GM18909 (cell line): ENCODE measurements at regions not wholly inside any gene's neighbourhood (a gene's known extent, or its start where the extent isn't known, plus 50 kb on each side); places are given as distances from the start of the nearest gene placed in this dataset.

ENCODE experiments used
- ATAC-seq: cut with Tn5 transposase; IDR thresholded peaks from one replicate; pipeline ENCODE4 v1.9.1; 2021; ENCODE audit warnings: mild to moderate bottlenecking; ENCODE audit not compliant: unreplicated experiment, poor library complexity

DNA sequence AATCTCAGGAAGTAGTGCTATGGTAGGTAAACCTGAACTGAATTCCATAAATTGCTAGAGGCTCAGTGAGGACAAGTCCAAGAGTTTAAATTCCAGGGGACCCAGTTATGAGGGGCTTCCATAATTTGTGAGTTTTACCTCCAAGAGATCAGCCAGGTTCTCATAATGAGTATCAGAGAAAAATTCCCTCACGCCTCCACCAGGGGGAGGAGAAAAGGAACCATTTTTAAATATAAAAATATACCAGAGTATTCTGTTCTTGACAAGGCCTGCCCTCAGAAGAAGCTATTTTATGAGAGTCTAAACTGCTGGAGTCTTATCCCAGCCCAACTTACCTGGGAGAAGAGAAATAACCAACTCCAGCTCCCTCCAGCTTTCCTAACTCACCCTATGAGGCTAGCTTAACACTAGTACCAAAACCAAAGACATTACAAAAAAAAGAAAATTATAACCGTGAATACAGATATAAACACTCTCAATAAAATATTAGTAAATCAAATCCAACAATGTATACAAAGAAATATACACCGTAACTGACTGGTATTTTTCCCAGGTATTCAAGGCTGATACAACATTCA, 158.7 kb downstream of the TFAP2A start:
- peak; percentile 59 for ATAC-seq

- ATAC-seq = no peak
These were observed 164.1 kb downstream of the TFAP2A start for GRCh38 chr6:10250655-10251220.

GRCh38 chr6:10248378-10248843, 166.5 kb downstream of the TFAP2A start:
- ATAC-seq = no peak

GRCh38 chr6:10237298-10238038, 177.4 kb downstream of the TFAP2A start:
- ATAC-seq = no peak

DNA sequence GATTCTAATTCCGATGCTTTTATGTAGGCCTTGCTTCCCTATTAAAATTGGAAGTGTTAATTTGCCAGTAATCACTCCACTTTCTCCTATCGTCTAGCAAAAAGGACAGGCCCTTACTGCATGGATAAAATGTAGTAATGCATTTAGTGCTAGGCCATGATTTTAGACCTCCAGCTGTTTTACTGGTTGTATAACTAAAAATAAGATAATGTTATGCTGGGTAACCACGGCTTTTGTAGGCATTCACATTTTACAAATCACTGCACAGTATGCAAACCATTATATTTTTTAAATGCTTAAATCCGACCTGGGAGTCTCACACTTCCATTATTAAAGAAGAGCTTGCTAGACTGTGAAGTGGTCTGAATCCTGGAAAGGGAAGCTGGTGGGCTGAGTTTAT, 179.5 kb downstream of the TFAP2A start:
- ATAC-seq = no peak

- ATAC-seq = no peak
These were observed 184.3 kb downstream of the TFAP2A start for GRCh38 chr6:10230531-10230930.

DNA sequence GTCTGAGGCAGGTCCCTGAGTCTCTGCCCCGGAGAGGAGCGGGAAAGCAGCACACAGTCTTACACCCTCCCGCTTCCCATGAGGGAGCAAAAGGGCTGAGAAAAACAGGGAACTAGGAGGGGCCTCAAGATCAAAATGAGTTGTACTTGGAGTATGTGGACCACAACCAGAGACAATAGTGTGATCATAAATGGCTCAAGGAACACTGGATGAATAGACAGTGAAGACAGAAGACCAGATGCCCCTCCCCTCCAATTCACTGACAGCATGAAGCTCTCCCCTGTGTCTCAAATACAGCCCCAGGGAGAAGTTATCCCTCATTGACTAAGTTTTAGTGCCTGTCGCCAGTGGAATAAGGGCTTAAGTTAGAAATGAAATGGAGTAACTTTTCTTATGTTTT, 191.0 kb downstream of the TFAP2A start:
- ATAC-seq = no peak

DNA sequence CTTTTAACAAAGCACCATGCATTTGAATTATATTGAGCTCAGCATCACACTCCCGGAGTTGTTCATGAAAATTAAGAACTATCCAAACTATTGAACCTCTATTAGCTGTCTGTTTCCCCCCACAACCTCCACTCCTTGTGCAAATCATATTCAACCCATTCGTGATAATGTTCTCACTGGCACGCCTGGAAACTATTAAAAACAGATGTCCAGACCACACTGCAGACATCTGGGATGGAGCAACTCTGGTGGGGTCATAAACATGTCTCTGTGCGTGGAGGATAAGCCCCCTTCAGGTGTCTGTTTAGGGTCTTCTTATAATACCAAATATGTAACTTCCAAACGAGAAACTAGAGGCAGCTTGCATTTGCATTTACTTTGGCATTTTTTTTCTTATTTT, 193.7 kb downstream of the TFAP2A start:
- ATAC-seq = no peak

DNA sequence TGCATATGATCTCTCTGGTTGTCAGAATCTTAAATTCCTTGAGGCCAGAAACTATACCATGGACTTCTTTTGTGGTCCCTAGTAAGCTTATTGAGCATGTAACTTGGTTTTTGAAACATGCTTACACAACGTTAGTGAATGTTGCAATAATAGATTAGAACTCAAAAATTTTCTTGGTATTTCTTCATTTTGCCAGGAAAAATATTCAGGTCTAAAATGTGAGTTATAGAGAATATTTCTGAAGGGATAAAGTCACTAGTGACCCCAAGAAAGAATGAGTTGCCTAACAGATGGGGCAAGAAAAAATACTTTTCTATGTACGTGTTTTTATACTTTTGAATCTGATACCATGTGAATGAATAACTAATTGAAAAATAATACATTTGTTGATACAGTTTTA, 195.4 kb downstream of the TFAP2A start:
- no peak for ATAC-seq

- no peak for ATAC-seq
These were observed 197.8 kb downstream of the TFAP2A start for GRCh38 chr6:10217111-10217510.

DNA sequence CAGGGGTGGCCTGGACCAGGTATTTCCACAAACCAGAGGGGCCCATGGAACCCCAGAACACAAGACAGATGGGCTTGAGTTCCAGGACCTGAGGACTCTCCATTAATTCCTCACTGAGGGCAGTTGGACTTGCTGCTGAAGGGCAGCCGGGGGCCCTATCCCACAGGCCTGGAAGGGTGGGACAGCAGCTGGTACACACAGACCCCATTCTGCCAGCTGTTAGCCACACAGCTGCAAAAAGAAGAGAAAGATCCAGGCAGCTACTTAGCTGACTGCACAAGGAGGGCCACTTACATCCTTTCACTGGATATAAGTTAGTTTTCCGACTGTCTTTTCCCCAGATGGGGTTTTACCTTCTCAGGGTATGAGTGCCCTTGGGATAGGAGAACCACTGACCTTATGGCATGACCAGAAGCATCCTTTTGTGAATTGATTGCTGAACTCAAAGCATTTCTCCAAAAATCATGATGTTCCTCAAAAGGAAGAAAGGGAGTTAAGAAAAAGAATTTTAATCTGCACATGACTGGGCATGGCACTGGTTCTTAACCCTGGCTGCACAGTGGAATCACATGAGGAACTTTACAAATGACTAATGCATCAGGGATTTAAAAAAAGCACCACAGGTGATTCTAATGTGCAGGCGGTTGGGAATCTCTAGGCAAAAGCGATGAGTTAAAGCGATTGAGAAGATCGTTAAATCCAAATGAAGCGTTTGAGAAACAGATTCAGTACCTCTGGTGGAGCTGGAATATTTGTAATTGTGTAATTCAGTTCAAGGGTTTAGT, 199.4 kb downstream of the TFAP2A start:
- ATAC-seq = no peak

GRCh38 chr6:10210052-10210451, 204.8 kb downstream of the TFAP2A start:
- no peak for ATAC-seq

DNA sequence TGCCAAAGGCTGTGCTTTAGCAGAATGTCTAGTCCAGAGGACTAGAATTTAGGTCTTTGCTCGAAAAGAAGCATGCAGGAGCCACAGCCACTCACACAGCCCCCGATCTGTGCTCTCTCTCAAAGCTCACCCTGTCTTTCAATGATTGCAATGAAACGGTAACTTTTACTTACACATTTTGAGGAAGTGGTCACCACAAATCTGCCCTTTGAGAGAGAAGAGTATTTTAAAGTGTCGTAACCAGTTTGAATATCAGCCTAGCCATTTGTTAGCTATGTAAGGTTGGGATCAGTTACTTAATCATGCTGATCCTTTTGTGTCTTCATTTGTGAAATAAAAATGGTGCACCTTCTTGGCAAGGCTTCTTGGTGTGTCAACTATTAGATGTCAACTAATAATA, 209.0 kb downstream of the TFAP2A start:
- peak; percentile 72 for ATAC-seq

- no peak for ATAC-seq
These were observed 209.8 kb downstream of the TFAP2A start for GRCh38 chr6:10205120-10205519.

DNA sequence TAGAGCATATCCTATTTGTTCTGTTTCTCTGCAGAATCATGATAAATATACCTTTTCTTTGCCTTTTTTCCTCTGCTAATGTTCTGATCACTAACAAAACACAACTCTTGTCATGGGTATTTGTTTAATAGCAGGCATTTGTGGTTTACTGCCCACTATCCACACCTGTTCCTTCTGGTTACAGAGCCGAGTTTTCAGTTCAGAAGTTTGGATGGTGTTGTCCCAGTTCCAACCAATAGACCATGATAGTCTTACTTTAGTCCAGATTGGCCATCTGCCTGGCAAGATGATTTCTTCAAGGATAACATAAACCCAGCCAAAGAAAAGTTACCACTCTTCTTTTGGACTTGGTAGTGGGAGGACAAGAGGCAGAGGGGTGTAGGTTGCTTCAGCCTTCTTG, 211.2 kb downstream of the TFAP2A start:
- no peak for ATAC-seq

DNA sequence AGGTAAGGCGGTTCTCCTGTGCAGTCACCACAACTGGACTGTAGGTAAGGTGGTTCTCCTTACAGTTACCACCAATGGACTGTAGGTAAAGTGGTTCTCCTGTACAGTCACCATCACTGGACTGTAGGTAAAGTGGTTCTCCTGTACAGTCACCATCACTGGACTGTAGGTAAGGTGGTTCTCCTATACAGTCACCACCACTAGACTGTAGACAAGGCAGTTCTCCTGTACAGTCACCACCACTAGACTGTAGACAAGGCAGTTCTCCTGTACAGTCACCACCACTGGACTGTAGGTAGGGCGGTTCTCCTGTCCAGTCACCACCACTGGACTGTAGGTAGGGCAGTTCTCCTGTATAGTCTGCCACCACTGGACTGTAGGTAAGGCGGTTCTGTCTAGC, 212.3 kb downstream of the TFAP2A start:
- ATAC-seq = no peak

- no peak for ATAC-seq
These were observed 213.0 kb downstream of the TFAP2A start for GRCh38 chr6:10201606-10202510.

DNA sequence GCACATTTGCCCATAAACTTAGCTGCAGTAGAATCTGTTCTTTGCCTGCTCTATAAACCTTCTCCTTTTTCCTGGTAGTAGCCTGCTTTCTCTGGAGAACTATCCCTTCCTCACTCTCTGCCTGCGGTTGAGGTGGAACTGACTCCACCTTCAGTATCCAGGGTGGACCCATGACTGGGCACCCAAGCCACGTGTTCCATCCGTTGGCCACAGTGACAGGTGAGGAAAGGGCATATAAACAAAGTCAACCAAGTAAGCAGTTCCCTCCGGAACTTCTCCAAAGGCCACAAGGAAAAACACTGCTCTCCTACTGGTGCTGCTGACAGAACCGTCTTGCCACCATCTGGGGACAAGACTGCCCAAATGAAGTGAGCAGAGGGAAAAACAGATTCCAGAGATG, 218.8 kb downstream of the TFAP2A start:
- ATAC-seq = no peak

GRCh38 chr6:10194816-10195672, 219.8 kb downstream of the TFAP2A start:
- no peak for ATAC-seq
